ENCODE measurements at regions not wholly inside any gene's neighbourhood (a gene's known extent, or its start where the extent isn't known, plus 50 kb on each side); places are given as distances from the start of the nearest gene placed in this dataset.

DNA sequence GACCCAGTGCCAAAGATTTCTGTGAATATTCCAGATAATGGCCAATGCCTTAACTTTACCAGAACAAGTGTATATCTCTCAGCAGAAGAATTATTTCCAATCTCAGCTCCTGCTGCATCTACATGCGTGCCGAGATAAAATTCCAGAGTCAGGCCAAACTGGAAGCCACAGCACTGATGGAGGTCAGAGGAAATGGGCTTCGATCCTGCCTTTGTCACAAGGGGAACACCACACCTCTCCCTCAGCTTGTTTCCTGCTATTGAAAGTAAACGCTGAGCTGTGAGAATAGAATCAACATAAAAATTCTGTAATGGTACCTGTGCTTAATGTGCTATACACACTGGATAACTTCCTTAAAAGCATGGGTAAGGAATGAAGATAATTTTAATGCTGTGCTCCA lies 255.5 kb downstream of the NEBL start:
- no peak for TF ChIP-seq POLR2A (IDR thresholded peaks at IDR 0.05)
- no peak for TF ChIP-seq CTCF (IDR thresholded peaks at IDR 0.05)

Data from esophagus squamous epithelium (tissue), 4 donors.